Limb (tissue), 2 donors: ENCODE measurements at regions not wholly inside any gene's neighbourhood (a gene's known extent, or its start where the extent isn't known, plus 50 kb on each side); places are given as distances from the start of the nearest gene placed in this dataset.
"Not testable (repeated sequence)": the region's sequence is repeated elsewhere in the genome, so short reads cannot be mapped to it uniquely, and the experiment has no call there.

Experiments used
- DNase-seq, 2 donors: peaks; one replicate each; pipeline ENCODE4 v3.0.0-alpha.2; 2016; ENCODE audit errors: extremely low spot score in 2 of 2

GRCh38 chr3:3686907-3687648, 112.2 kb upstream of the LRRN1 start:
- DNase-seq, result no peak

GRCh38 chr3:3685721-3686120, 113.5 kb upstream of the LRRN1 start:
- no peak for DNase-seq

GRCh38 chr3:3683261-3683660, 116.0 kb upstream of the LRRN1 start:
- no peak for DNase-seq

GRCh38 chr3:3675801-3676200, 123.4 kb upstream of the LRRN1 start:
- no peak for DNase-seq

GRCh38 chr3:3675186-3675585, 124.0 kb upstream of the LRRN1 start:
- DNase-seq, result no peak

- no peak for DNase-seq
These were observed 132.6 kb upstream of the LRRN1 start for GRCh38 chr3:3666664-3667063.

GRCh38 chr3:3665961-3666640, 133.1 kb upstream of the LRRN1 start:
- DNase-seq, result no peak

GRCh38 chr3:3665546-3665945, 133.7 kb upstream of the LRRN1 start:
- no peak for DNase-seq

- no peak for DNase-seq
These were observed 134.3 kb upstream of the LRRN1 start for GRCh38 chr3:3664935-3665334.

- DNase-seq, result no peak
These were observed 136.6 kb upstream of the LRRN1 start for GRCh38 chr3:3662610-3663009.

GRCh38 chr3:3654916-3655315, 144.3 kb upstream of the LRRN1 start:
- no peak for DNase-seq

GRCh38 chr3:3648988-3649679, 150.1 kb upstream of the LRRN1 start:
- DNase-seq, result no peak

GRCh38 chr3:3646934-3647333, 152.3 kb upstream of the LRRN1 start:
- DNase-seq, result no peak

GRCh38 chr3:3646103-3646844, 153.0 kb upstream of the LRRN1 start:
- not testable (repeated sequence) for DNase-seq

- DNase-seq, result no peak
These were observed 157.3 kb upstream of the LRRN1 start for GRCh38 chr3:3641877-3642455.

GRCh38 chr3:3639078-3639477, 160.2 kb upstream of the LRRN1 start:
- DNase-seq, result no peak

- no peak for DNase-seq
These were observed 162.4 kb upstream of the LRRN1 start for GRCh38 chr3:3636815-3637214.

- DNase-seq, result no peak
These were observed 164.1 kb upstream of the LRRN1 start for GRCh38 chr3:3635109-3635508.

- no peak for DNase-seq
These were observed 164.9 kb upstream of the LRRN1 start for GRCh38 chr3:3634326-3634725.

- DNase-seq, result no peak
These were observed 165.5 kb upstream of the LRRN1 start for GRCh38 chr3:3633761-3634160.

GRCh38 chr3:3632449-3632848, 166.8 kb upstream of the LRRN1 start:
- no peak for DNase-seq

- no peak for DNase-seq
These were observed 168.1 kb upstream of the LRRN1 start for GRCh38 chr3:3631114-3631513.
